HCT116 (cell line): ENCODE measurements at regions not wholly inside any gene's neighbourhood (a gene's known extent, or its start where the extent isn't known, plus 50 kb on each side); places are given as distances from the start of the nearest gene placed in this dataset.

Source experiments
- ATAC-seq: fragments of 200-7000 bp; cut with Tn5 transposase; 2 replicates; pipeline ENCODE4 v1.9.1; 2020; ENCODE audit warnings: mild to moderate bottlenecking, moderate library complexity
- BruUV-seq: library from RNA; stranded (reverse); fragments of 400-500 nt; replicated peaks from 2 replicates; lab custom pipeline; 2021; lab: Mats Ljungman, UMichigan
- CTCF ChIA-PET: fragments of 300-600 bp; sonication (Branson Sonifier 250); formaldehyde crosslinking; loops from one replicate; lab custom pipeline; 2021; ENCODE audit warnings: antibody characterized with exemption; lab: Charles Lee
- POLR2A ChIA-PET: fragments of 300-600, 350-600 bp; sonication (Branson Sonifier 250); formaldehyde crosslinking; loops from one replicate; lab custom pipeline; 2021; ENCODE audit warnings: antibody characterized with exemption; lab: Charles Lee
- RAD21 ChIA-PET, 2 experiments: fragments of 300-600 bp; sonication (Branson Sonifier 250); formaldehyde crosslinking; loops; one replicate each; lab custom pipeline; 2023; ENCODE audit warnings: low total read pairs in 2 of 2; ENCODE audit not compliant: uncharacterized antibody in 2 of 2, unreplicated experiment in 2 of 2, low non-redundant PET in 1 of 2; lab: Charles Lee
- DNase-seq: peaks from one replicate; pipeline ENCODE4 v3.0.0-alpha.2; 2010; ENCODE audit warnings: low read depth, low spot score
- H2AFZ ChIP-seq: fragments of 200-600 bp; shearing (Covaris generic), sonication (generic); 2 replicates; pipeline ENCODE4 v1.6.1; 2017; ENCODE audit warnings: low read depth, mixed run types, mixed read lengths, antibody characterized with exemption, low read length; ENCODE audit not compliant: poor library complexity, severe bottlenecking
- H3K27ac ChIP-seq: 2 replicates; pipeline ENCODE4 v1.5.1; 2012; ENCODE audit warnings: low read depth, low read length
- H3K27me3 ChIP-seq: fragments of 200-600 bp; sonication (generic); 2 replicates; pipeline ENCODE4 v1.6.1; 2016; ENCODE audit warnings: mixed run types, low read length, mixed read lengths; ENCODE audit not compliant: insufficient read depth
- H3K36me3 ChIP-seq, 2 experiments: fragments of 200-500 bp in 1 of 2; fragments of 200-600 bp in 1 of 2; sonication (Bioruptor generic) in 1 of 2; sonication (generic) in 1 of 2; 2 replicates each; pipeline versions ENCODE4 v1.5.1 to v1.6.1; 2014 to 2016; ENCODE audit warnings: low read length in 2 of 2, inconsistent platforms in 1 of 2, mixed read lengths in 1 of 2, mixed run types in 1 of 2; ENCODE audit not compliant: insufficient read depth in 2 of 2, control insufficient read depth in 1 of 2
- H3K4me1 ChIP-seq, 2 experiments: fragments of 200-600 bp in 1 of 2; sonication (generic) in 1 of 2; 2 replicates each; pipeline versions ENCODE4 v1.5.1 to v1.6.1; 2012 to 2017; ENCODE audit warnings: low read length in 2 of 2, inconsistent platforms in 1 of 2, mild to moderate bottlenecking in 1 of 2, mixed read lengths in 1 of 2, mixed run types in 1 of 2, moderate library complexity in 1 of 2; ENCODE audit not compliant: insufficient read depth in 2 of 2, control insufficient read depth in 1 of 2
- H3K4me2 ChIP-seq: fragments of 200-600 bp; sonication (generic); 2 replicates; pipeline ENCODE4 v1.6.1; 2017; ENCODE audit warnings: mixed run types, low read length, mixed read lengths
- H3K4me3 ChIP-seq, 2 experiments: fragments of 200-600 bp in 1 of 2; sonication (generic) in 1 of 2; replicated peaks in 1 of 2; 2 replicates each; pipeline ENCODE4 v1.5.1; 2011 to 2016; ENCODE audit warnings: low read length in 2 of 2, control low read depth in 1 of 2, low read depth in 1 of 2, mild to moderate bottlenecking in 1 of 2, mixed read lengths in 1 of 2, mixed run types in 1 of 2
- H3K79me2 ChIP-seq: fragments of 200-600 bp; sonication (generic); 2 replicates; pipeline ENCODE4 v1.6.1; 2017; ENCODE audit warnings: mild to moderate bottlenecking, mixed run types, low read length, moderate library complexity, mixed read lengths; ENCODE audit not compliant: insufficient read depth
- H3K9ac ChIP-seq: fragments of 200-600 bp; sonication (generic); 2 replicates; pipeline ENCODE4 v1.6.1; 2016; ENCODE audit warnings: low read length, mixed read lengths
- H3K9me2 ChIP-seq: fragments of 200-600 bp; sonication (generic), shearing (Covaris generic); 2 replicates; pipeline ENCODE4 v1.6.1; 2017; ENCODE audit warnings: mixed run types, mild to moderate bottlenecking, moderate library complexity; ENCODE audit not compliant: insufficient read depth
- H3K9me3 ChIP-seq, 2 experiments: fragments of 200-500 bp in 1 of 2; fragments of 200-600 bp in 1 of 2; sonication (Bioruptor generic) in 1 of 2; sonication (generic) in 1 of 2; 2 replicates each; pipeline ENCODE4 v1.6.1; 2014 to 2017; ENCODE audit warnings: low read length in 2 of 2, mixed read lengths in 2 of 2, inconsistent platforms in 1 of 2, low read depth in 1 of 2, mild to moderate bottlenecking in 1 of 2, mixed run types in 1 of 2, moderate library complexity in 1 of 2; ENCODE audit not compliant: control insufficient read depth in 1 of 2, insufficient read depth in 1 of 2
- H4K20me1 ChIP-seq: fragments of 200-600 bp; sonication (generic), shearing (Covaris generic); 2 replicates; pipeline ENCODE4 v1.6.1; 2017; ENCODE audit warnings: mixed run types, mild to moderate bottlenecking, moderate library complexity; ENCODE audit not compliant: insufficient read depth
- CBX3 ChIP-seq: IDR thresholded peaks from 2 replicates; pipeline ENCODE4 v1.6.1; 2012; ENCODE audit warnings: low read depth
- CEBPB ChIP-seq: IDR thresholded peaks from 2 replicates; pipeline ENCODE4 v1.6.1; 2012; ENCODE audit warnings: low read depth
- EGR1 ChIP-seq: IDR thresholded peaks from 2 replicates; pipeline ENCODE4 v1.6.1; 2012; ENCODE audit warnings: low read depth
- ELF1 ChIP-seq: IDR thresholded peaks from 2 replicates; pipeline ENCODE4 v1.6.1; 2012; ENCODE audit warnings: low read depth, borderline replicate concordance
- EZH2 ChIP-seq: fragments of 200-600 bp; sonication (generic); IDR thresholded peaks from 2 replicates; pipeline ENCODE4 v1.6.1; 2017; ENCODE audit warnings: antibody characterized with exemption, mixed run types
- EZH2phosphoT487 ChIP-seq: fragments of 200-600 bp; IDR thresholded peaks from 2 replicates; pipeline ENCODE4 v1.6.1; 2018; ENCODE audit warnings: antibody characterized with exemption, borderline replicate concordance
- FOSL1 ChIP-seq: IDR thresholded peaks from 2 replicates; pipeline ENCODE4 v1.6.1; 2012; ENCODE audit warnings: low read depth
- JUND ChIP-seq: IDR thresholded peaks from 2 replicates; pipeline ENCODE4 v1.6.1; 2012
- POLR2A ChIP-seq: IDR thresholded peaks from 2 replicates; pipeline ENCODE4 v1.7.0; 2011; ENCODE audit warnings: borderline replicate concordance; ENCODE audit not compliant: insufficient read depth, insufficient read length; ENCODE audit errors: extremely low read depth
- POLR2AphosphoS5 ChIP-seq: IDR thresholded peaks from 2 replicates; pipeline ENCODE4 v1.6.1; 2011; ENCODE audit warnings: mild to moderate bottlenecking, low read depth, low read length, moderate library complexity
- SIN3A ChIP-seq: IDR thresholded peaks from 2 replicates; pipeline ENCODE4 v1.6.1; 2012; ENCODE audit warnings: low read depth
- SP1 ChIP-seq: IDR thresholded peaks from 2 replicates; pipeline ENCODE4 v1.6.1; 2012; ENCODE audit warnings: low read depth
- SRF ChIP-seq: IDR thresholded peaks from 2 replicates; pipeline ENCODE4 v1.6.1; 2012; ENCODE audit warnings: low read depth
- YY1 ChIP-seq: IDR thresholded peaks from 2 replicates; pipeline ENCODE4 v1.6.1; 2011; ENCODE audit warnings: low read length, low read depth, moderate library complexity, mild to moderate bottlenecking; ENCODE audit not compliant: insufficient replicate concordance; ENCODE audit errors: extremely low read depth
- intact Hi-C: fragments of 100-400 bp; cut with micrococcal nuclease; formaldehyde crosslinking; loops from 2 replicates; pipeline ENCODE4 v1.10.0; 2022
- TF ChIP-seq, protein P1 (sequence below): IDR thresholded peaks from 2 replicates; pipeline ENCODE4 v1.6.1; 2012; ENCODE audit warnings: low read depth
- TF ChIP-seq, protein P2 (sequence below): IDR thresholded peaks from 2 replicates; pipeline ENCODE4 v1.6.1; 2012
- TF ChIP-seq, protein P3 (sequence below): IDR thresholded peaks from 2 replicates; pipeline ENCODE4 v1.6.1; 2012

DNA sequence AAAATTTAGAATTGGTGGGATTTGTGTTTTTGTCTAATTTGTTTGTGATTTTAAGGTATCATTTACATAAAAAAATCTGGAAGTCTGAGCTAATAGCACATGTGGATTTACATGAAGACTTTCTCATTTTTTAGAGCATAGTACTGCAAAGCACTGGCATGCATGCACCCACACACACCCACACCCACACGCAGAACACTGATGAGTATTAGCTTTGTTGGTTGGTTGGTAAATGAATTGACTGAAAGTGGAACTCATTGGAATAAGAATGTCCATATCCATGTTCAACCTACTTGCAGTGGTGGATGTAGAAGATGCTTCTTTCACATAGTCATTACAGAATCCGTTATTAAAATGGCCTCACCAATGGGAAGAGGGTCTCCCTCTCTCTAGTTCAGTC, 475.8 kb downstream of the PLCL1 start:
- no peaks in the 10 kb centered on the region for H3K36me3 ChIP-seq
- RAD21 ChIA-PET: no interaction called here
- H3K9ac ChIP-seq: no peak overlapping the region
- H3K4me3 ChIP-seq: no peak overlapping the region
- no peak overlapping the region for H2AFZ ChIP-seq
- H3K4me1 ChIP-seq: no peaks in the 10 kb centered on the region
- H3K9me2 ChIP-seq: no peaks in the 10 kb centered on the region
- peaks cover 71% of the 10 kb centered on the region for H3K27me3 ChIP-seq
- no peaks in the 10 kb centered on the region for H4K20me1 ChIP-seq
- TF ChIP-seq, protein P1, sequence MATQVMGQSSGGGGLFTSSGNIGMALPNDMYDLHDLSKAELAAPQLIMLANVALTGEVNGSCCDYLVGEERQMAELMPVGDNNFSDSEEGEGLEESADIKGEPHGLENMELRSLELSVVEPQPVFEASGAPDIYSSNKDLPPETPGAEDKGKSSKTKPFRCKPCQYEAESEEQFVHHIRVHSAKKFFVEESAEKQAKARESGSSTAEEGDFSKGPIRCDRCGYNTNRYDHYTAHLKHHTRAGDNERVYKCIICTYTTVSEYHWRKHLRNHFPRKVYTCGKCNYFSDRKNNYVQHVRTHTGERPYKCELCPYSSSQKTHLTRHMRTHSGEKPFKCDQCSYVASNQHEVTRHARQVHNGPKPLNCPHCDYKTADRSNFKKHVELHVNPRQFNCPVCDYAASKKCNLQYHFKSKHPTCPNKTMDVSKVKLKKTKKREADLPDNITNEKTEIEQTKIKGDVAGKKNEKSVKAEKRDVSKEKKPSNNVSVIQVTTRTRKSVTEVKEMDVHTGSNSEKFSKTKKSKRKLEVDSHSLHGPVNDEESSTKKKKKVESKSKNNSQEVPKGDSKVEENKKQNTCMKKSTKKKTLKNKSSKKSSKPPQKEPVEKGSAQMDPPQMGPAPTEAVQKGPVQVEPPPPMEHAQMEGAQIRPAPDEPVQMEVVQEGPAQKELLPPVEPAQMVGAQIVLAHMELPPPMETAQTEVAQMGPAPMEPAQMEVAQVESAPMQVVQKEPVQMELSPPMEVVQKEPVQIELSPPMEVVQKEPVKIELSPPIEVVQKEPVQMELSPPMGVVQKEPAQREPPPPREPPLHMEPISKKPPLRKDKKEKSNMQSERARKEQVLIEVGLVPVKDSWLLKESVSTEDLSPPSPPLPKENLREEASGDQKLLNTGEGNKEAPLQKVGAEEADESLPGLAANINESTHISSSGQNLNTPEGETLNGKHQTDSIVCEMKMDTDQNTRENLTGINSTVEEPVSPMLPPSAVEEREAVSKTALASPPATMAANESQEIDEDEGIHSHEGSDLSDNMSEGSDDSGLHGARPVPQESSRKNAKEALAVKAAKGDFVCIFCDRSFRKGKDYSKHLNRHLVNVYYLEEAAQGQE: no peak
- TF ChIP-seq FOSL1 (no peak), POLR2A (no peak), POLR2AphosphoS5 (no peak), SP1 (no peak), JUND (no peak), CBX3 (no peak), YY1 (no peak), EZH2 (no peak), SRF (no peak), EZH2phosphoT487 (no peak), EGR1 (no peak), SIN3A (no peak), CEBPB (no peak), ELF1 (no peak)
- TF ChIP-seq, protein P2, sequence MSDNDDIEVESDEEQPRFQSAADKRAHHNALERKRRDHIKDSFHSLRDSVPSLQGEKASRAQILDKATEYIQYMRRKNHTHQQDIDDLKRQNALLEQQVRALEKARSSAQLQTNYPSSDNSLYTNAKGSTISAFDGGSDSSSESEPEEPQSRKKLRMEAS: no peak
- TF ChIP-seq, protein P3, sequence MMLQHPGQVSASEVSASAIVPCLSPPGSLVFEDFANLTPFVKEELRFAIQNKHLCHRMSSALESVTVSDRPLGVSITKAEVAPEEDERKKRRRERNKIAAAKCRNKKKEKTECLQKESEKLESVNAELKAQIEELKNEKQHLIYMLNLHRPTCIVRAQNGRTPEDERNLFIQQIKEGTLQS: no peak
- TF ChIP-seq, all 23 proteins: peak for 0
- intact Hi-C loops: no loop called here
- H3K9me3 ChIP-seq: no peaks in the 10 kb centered on the region
- no peaks in the 10 kb centered on the region for H3K79me2 ChIP-seq
- DNase-seq: no peak
- H3K4me2 ChIP-seq: no peak overlapping the region
- H3K27ac ChIP-seq: no peak overlapping the region
- ChIA-PET CTCF (no interaction called here), POLR2A (no interaction called here)
- BruUV-seq: no TSS peak
- ATAC-seq: no peak
